HCT116 (cell line): ENCODE measurements at regions not wholly inside any gene's neighbourhood (a gene's known extent, or its start where the extent isn't known, plus 50 kb on each side); places are given as distances from the start of the nearest gene placed in this dataset.

Experiments used
- ATAC-seq: fragments of 200-7000 bp; cut with Tn5 transposase; 2 replicates; pipeline ENCODE4 v1.9.1; 2020; ENCODE audit warnings: mild to moderate bottlenecking, moderate library complexity
- BruUV-seq: library from RNA; stranded (reverse); fragments of 400-500 nt; replicated peaks from 2 replicates; lab custom pipeline; 2021; lab: Mats Ljungman, UMichigan
- CTCF ChIA-PET: fragments of 300-600 bp; sonication (Branson Sonifier 250); formaldehyde crosslinking; loops from one replicate; lab custom pipeline; 2021; ENCODE audit warnings: antibody characterized with exemption; lab: Charles Lee
- POLR2A ChIA-PET: fragments of 300-600, 350-600 bp; sonication (Branson Sonifier 250); formaldehyde crosslinking; loops from one replicate; lab custom pipeline; 2021; ENCODE audit warnings: antibody characterized with exemption; lab: Charles Lee
- RAD21 ChIA-PET, 2 experiments: fragments of 300-600 bp; sonication (Branson Sonifier 250); formaldehyde crosslinking; loops; one replicate each; lab custom pipeline; 2023; ENCODE audit warnings: low total read pairs in 2 of 2; ENCODE audit not compliant: uncharacterized antibody in 2 of 2, unreplicated experiment in 2 of 2, low non-redundant PET in 1 of 2; lab: Charles Lee
- DNase-seq: peaks from one replicate; pipeline ENCODE4 v3.0.0-alpha.2; 2010; ENCODE audit warnings: low read depth, low spot score
- H2AFZ ChIP-seq: fragments of 200-600 bp; shearing (Covaris generic), sonication (generic); 2 replicates; pipeline ENCODE4 v1.6.1; 2017; ENCODE audit warnings: low read depth, mixed run types, mixed read lengths, antibody characterized with exemption, low read length; ENCODE audit not compliant: poor library complexity, severe bottlenecking
- H3K27ac ChIP-seq: 2 replicates; pipeline ENCODE4 v1.5.1; 2012; ENCODE audit warnings: low read depth, low read length
- H3K27me3 ChIP-seq: fragments of 200-600 bp; sonication (generic); 2 replicates; pipeline ENCODE4 v1.6.1; 2016; ENCODE audit warnings: mixed run types, low read length, mixed read lengths; ENCODE audit not compliant: insufficient read depth
- H3K36me3 ChIP-seq, 2 experiments: fragments of 200-500 bp in 1 of 2; fragments of 200-600 bp in 1 of 2; sonication (Bioruptor generic) in 1 of 2; sonication (generic) in 1 of 2; 2 replicates each; pipeline versions ENCODE4 v1.5.1 to v1.6.1; 2014 to 2016; ENCODE audit warnings: low read length in 2 of 2, inconsistent platforms in 1 of 2, mixed read lengths in 1 of 2, mixed run types in 1 of 2; ENCODE audit not compliant: insufficient read depth in 2 of 2, control insufficient read depth in 1 of 2
- H3K4me1 ChIP-seq, 2 experiments: fragments of 200-600 bp in 1 of 2; sonication (generic) in 1 of 2; 2 replicates each; pipeline versions ENCODE4 v1.5.1 to v1.6.1; 2012 to 2017; ENCODE audit warnings: low read length in 2 of 2, inconsistent platforms in 1 of 2, mild to moderate bottlenecking in 1 of 2, mixed read lengths in 1 of 2, mixed run types in 1 of 2, moderate library complexity in 1 of 2; ENCODE audit not compliant: insufficient read depth in 2 of 2, control insufficient read depth in 1 of 2
- H3K4me2 ChIP-seq: fragments of 200-600 bp; sonication (generic); 2 replicates; pipeline ENCODE4 v1.6.1; 2017; ENCODE audit warnings: mixed run types, low read length, mixed read lengths
- H3K4me3 ChIP-seq, 2 experiments: fragments of 200-600 bp in 1 of 2; sonication (generic) in 1 of 2; replicated peaks in 1 of 2; 2 replicates each; pipeline ENCODE4 v1.5.1; 2011 to 2016; ENCODE audit warnings: low read length in 2 of 2, control low read depth in 1 of 2, low read depth in 1 of 2, mild to moderate bottlenecking in 1 of 2, mixed read lengths in 1 of 2, mixed run types in 1 of 2
- H3K79me2 ChIP-seq: fragments of 200-600 bp; sonication (generic); 2 replicates; pipeline ENCODE4 v1.6.1; 2017; ENCODE audit warnings: mild to moderate bottlenecking, mixed run types, low read length, moderate library complexity, mixed read lengths; ENCODE audit not compliant: insufficient read depth
- H3K9ac ChIP-seq: fragments of 200-600 bp; sonication (generic); 2 replicates; pipeline ENCODE4 v1.6.1; 2016; ENCODE audit warnings: low read length, mixed read lengths
- H3K9me2 ChIP-seq: fragments of 200-600 bp; sonication (generic), shearing (Covaris generic); 2 replicates; pipeline ENCODE4 v1.6.1; 2017; ENCODE audit warnings: mixed run types, mild to moderate bottlenecking, moderate library complexity; ENCODE audit not compliant: insufficient read depth
- H3K9me3 ChIP-seq, 2 experiments: fragments of 200-500 bp in 1 of 2; fragments of 200-600 bp in 1 of 2; sonication (Bioruptor generic) in 1 of 2; sonication (generic) in 1 of 2; 2 replicates each; pipeline ENCODE4 v1.6.1; 2014 to 2017; ENCODE audit warnings: low read length in 2 of 2, mixed read lengths in 2 of 2, inconsistent platforms in 1 of 2, low read depth in 1 of 2, mild to moderate bottlenecking in 1 of 2, mixed run types in 1 of 2, moderate library complexity in 1 of 2; ENCODE audit not compliant: control insufficient read depth in 1 of 2, insufficient read depth in 1 of 2
- H4K20me1 ChIP-seq: fragments of 200-600 bp; sonication (generic), shearing (Covaris generic); 2 replicates; pipeline ENCODE4 v1.6.1; 2017; ENCODE audit warnings: mixed run types, mild to moderate bottlenecking, moderate library complexity; ENCODE audit not compliant: insufficient read depth
- CBX3 ChIP-seq: IDR thresholded peaks from 2 replicates; pipeline ENCODE4 v1.6.1; 2012; ENCODE audit warnings: low read depth
- CEBPB ChIP-seq: IDR thresholded peaks from 2 replicates; pipeline ENCODE4 v1.6.1; 2012; ENCODE audit warnings: low read depth
- EZH2 ChIP-seq: fragments of 200-600 bp; sonication (generic); IDR thresholded peaks from 2 replicates; pipeline ENCODE4 v1.6.1; 2017; ENCODE audit warnings: antibody characterized with exemption, mixed run types
- EZH2phosphoT487 ChIP-seq: fragments of 200-600 bp; IDR thresholded peaks from 2 replicates; pipeline ENCODE4 v1.6.1; 2018; ENCODE audit warnings: antibody characterized with exemption, borderline replicate concordance
- FOSL1 ChIP-seq: IDR thresholded peaks from 2 replicates; pipeline ENCODE4 v1.6.1; 2012; ENCODE audit warnings: low read depth
- JUND ChIP-seq: IDR thresholded peaks from 2 replicates; pipeline ENCODE4 v1.6.1; 2012
- POLR2A ChIP-seq: IDR thresholded peaks from 2 replicates; pipeline ENCODE4 v1.7.0; 2011; ENCODE audit warnings: borderline replicate concordance; ENCODE audit not compliant: insufficient read depth, insufficient read length; ENCODE audit errors: extremely low read depth
- RAD21 ChIP-seq: IDR thresholded peaks from 2 replicates; pipeline ENCODE4 v1.6.1; 2012; ENCODE audit warnings: low read depth, mild to moderate bottlenecking
- SIN3A ChIP-seq: IDR thresholded peaks from 2 replicates; pipeline ENCODE4 v1.6.1; 2012; ENCODE audit warnings: low read depth
- SP1 ChIP-seq: IDR thresholded peaks from 2 replicates; pipeline ENCODE4 v1.6.1; 2012; ENCODE audit warnings: low read depth
- SRF ChIP-seq: IDR thresholded peaks from 2 replicates; pipeline ENCODE4 v1.6.1; 2012; ENCODE audit warnings: low read depth
- TCF7L2 ChIP-seq: IDR thresholded peaks from 2 replicates; pipeline ENCODE4 v1.7.0; 2011; ENCODE audit warnings: borderline replicate concordance, inconsistent platforms; ENCODE audit not compliant: insufficient read depth, insufficient read length; ENCODE audit errors: extremely low read depth
- ZFX ChIP-seq: fragments of 450-650 bp; IDR thresholded peaks from 2 replicates; pipeline ENCODE4 v1.6.1; 2017
- ZNF274 ChIP-seq: fragments of 200-500 bp; sonication (Bioruptor generic); IDR thresholded peaks from 2 replicates; pipeline ENCODE4 v1.6.1; 2014; ENCODE audit warnings: mild to moderate bottlenecking, low read depth, low read length, inconsistent platforms
- intact Hi-C: fragments of 100-400 bp; cut with micrococcal nuclease; formaldehyde crosslinking; loops from 2 replicates; pipeline ENCODE4 v1.10.0; 2022
- TF ChIP-seq, protein P1 (sequence below): IDR thresholded peaks from 2 replicates; pipeline ENCODE4 v1.6.1; 2012
- TF ChIP-seq, protein P2 (sequence below): IDR thresholded peaks from 2 replicates; pipeline ENCODE4 v1.6.1; 2011; ENCODE audit warnings: mild to moderate bottlenecking, low read length, moderate library complexity; ENCODE audit not compliant: insufficient replicate concordance; ENCODE audit errors: extremely low read depth
- TF ChIP-seq, protein P3 (sequence below): IDR thresholded peaks from 2 replicates; pipeline ENCODE4 v1.6.1; 2012; ENCODE audit warnings: low read depth

- RAD21 ChIA-PET, result no interaction called here
- no peak overlapping the region for H3K4me2 ChIP-seq
- intact Hi-C loops, result no loop called here
- CTCF ChIA-PET, result no interaction called here
- H3K27ac ChIP-seq, result no peak overlapping the region
- no peaks in the 10 kb centered on the region for H3K36me3 ChIP-seq
- H3K9ac ChIP-seq, result no peak overlapping the region
- H2AFZ ChIP-seq, result no peak overlapping the region
- TF ChIP-seq, protein P1, sequence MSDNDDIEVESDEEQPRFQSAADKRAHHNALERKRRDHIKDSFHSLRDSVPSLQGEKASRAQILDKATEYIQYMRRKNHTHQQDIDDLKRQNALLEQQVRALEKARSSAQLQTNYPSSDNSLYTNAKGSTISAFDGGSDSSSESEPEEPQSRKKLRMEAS, result no peak
- TF ChIP-seq, protein P2, sequence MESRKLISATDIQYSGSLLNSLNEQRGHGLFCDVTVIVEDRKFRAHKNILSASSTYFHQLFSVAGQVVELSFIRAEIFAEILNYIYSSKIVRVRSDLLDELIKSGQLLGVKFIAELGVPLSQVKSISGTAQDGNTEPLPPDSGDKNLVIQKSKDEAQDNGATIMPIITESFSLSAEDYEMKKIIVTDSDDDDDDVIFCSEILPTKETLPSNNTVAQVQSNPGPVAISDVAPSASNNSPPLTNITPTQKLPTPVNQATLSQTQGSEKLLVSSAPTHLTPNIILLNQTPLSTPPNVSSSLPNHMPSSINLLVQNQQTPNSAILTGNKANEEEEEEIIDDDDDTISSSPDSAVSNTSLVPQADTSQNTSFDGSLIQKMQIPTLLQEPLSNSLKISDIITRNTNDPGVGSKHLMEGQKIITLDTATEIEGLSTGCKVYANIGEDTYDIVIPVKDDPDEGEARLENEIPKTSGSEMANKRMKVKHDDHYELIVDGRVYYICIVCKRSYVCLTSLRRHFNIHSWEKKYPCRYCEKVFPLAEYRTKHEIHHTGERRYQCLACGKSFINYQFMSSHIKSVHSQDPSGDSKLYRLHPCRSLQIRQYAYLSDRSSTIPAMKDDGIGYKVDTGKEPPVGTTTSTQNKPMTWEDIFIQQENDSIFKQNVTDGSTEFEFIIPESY, result no peak
- TF ChIP-seq EZH2, result no peak
- TF ChIP-seq SRF, result no peak
- TF ChIP-seq RAD21, result no peak
- TF ChIP-seq TCF7L2, result no peak
- no peak for TF ChIP-seq SP1
- TF ChIP-seq ZNF274, result no peak
- no peak for TF ChIP-seq CBX3
- TF ChIP-seq POLR2A, result no peak
- no peak for TF ChIP-seq SIN3A
- no peak for TF ChIP-seq ZFX
- no peak for TF ChIP-seq EZH2phosphoT487
- TF ChIP-seq JUND, result no peak
- TF ChIP-seq, protein P3, sequence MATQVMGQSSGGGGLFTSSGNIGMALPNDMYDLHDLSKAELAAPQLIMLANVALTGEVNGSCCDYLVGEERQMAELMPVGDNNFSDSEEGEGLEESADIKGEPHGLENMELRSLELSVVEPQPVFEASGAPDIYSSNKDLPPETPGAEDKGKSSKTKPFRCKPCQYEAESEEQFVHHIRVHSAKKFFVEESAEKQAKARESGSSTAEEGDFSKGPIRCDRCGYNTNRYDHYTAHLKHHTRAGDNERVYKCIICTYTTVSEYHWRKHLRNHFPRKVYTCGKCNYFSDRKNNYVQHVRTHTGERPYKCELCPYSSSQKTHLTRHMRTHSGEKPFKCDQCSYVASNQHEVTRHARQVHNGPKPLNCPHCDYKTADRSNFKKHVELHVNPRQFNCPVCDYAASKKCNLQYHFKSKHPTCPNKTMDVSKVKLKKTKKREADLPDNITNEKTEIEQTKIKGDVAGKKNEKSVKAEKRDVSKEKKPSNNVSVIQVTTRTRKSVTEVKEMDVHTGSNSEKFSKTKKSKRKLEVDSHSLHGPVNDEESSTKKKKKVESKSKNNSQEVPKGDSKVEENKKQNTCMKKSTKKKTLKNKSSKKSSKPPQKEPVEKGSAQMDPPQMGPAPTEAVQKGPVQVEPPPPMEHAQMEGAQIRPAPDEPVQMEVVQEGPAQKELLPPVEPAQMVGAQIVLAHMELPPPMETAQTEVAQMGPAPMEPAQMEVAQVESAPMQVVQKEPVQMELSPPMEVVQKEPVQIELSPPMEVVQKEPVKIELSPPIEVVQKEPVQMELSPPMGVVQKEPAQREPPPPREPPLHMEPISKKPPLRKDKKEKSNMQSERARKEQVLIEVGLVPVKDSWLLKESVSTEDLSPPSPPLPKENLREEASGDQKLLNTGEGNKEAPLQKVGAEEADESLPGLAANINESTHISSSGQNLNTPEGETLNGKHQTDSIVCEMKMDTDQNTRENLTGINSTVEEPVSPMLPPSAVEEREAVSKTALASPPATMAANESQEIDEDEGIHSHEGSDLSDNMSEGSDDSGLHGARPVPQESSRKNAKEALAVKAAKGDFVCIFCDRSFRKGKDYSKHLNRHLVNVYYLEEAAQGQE, result no peak
- TF ChIP-seq FOSL1, result no peak
- no peak for TF ChIP-seq CEBPB
- TF ChIP-seq, all 23 proteins: peak for 0
- Histone ChIP-seq H3K27me3 (no peaks in the 10 kb centered on the region), H3K4me3 (no peak overlapping the region), H3K9me3 (no peaks in the 10 kb centered on the region), H3K4me1 (no peaks in the 10 kb centered on the region), H3K9me2 (no peaks in the 10 kb centered on the region), H4K20me1 (no peaks in the 10 kb centered on the region), H3K79me2 (no peaks in the 10 kb centered on the region)
- no peak for DNase-seq
- POLR2A ChIA-PET, result no interaction called here
- ATAC-seq, result no peak
- no TSS peak for BruUV-seq
Measured at GRCh38 chr2:128619471-128620325, 301.0 kb upstream of the HS6ST1 start.
